ENCODE measurements at regions not wholly inside any gene's neighbourhood (a gene's known extent, or its start where the extent isn't known, plus 50 kb on each side); places are given as distances from the start of the nearest gene placed in this dataset.

DNA sequence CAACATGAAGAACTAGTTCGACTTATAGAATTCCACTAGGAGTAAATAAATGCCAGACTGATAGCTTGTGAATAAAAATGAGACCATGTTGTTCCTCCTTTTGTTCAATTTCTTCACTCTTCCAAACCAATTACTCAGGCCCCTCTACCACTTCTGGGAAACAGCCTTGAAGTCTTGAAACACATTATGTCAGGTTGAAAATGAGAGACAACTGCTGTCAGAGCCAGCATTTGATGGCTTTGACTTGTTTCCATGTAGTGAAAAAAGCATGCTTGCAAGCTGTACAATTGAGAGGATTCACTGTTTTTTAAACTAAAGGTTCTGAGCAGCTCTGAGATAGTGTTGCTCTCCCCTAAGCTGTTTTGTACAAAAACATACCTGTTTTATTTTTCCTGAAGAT, 337.1 kb upstream of the SGCD start:
- no peak for DNase-seq
- ATAC-seq: no peak
- 69 to 89% (median 83%) methylated on average over 1 of the region's 1 CpG for WGBS, 3 donors
- no peaks in the 10 kb centered on the region for H3K9me3 ChIP-seq
- no peak overlapping the region for H3K4me3 ChIP-seq
- H3K4me1 ChIP-seq: no peaks in the 10 kb centered on the region
- intact Hi-C loops (cut with DNase I): no loop called here
- no peak overlapping the region for H3K27ac ChIP-seq
- no peaks in the 10 kb centered on the region for H3K27me3 ChIP-seq (ENCODE audit: insufficient read depth in 3 of 3, low read length in 2 of 3)
- TF ChIP-seq, protein P1, sequence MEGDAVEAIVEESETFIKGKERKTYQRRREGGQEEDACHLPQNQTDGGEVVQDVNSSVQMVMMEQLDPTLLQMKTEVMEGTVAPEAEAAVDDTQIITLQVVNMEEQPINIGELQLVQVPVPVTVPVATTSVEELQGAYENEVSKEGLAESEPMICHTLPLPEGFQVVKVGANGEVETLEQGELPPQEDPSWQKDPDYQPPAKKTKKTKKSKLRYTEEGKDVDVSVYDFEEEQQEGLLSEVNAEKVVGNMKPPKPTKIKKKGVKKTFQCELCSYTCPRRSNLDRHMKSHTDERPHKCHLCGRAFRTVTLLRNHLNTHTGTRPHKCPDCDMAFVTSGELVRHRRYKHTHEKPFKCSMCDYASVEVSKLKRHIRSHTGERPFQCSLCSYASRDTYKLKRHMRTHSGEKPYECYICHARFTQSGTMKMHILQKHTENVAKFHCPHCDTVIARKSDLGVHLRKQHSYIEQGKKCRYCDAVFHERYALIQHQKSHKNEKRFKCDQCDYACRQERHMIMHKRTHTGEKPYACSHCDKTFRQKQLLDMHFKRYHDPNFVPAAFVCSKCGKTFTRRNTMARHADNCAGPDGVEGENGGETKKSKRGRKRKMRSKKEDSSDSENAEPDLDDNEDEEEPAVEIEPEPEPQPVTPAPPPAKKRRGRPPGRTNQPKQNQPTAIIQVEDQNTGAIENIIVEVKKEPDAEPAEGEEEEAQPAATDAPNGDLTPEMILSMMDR (IDR thresholded peaks at IDR 0.05): no peak
- no peaks in the 10 kb centered on the region for H3K36me3 ChIP-seq (ENCODE audit: insufficient read depth in 1 of 2, low read depth in 1 of 2)

DNA sequence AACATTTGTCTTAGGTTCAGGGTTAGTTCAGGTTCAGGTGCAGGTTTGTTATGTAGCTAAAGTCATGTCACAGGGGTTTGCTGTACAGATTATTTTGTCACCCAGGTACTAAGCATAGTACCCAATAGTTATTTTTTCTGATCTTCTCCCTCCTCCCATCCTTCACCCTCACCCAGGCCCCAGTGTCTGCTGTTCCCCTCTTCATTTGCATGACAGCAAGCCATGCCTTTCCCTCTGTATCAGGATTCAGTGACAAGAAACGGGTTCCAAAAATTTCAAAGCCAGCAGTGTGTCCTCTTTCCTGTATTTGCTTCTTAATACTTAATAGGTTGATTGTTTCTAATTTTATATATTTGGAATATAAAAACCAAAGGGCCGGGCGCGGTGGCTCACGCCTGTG, 330.8 kb upstream of the SGCD start:
- H3K9me3 ChIP-seq: no peaks in the 10 kb centered on the region
- no peak overlapping the region for H3K27ac ChIP-seq
- H3K4me3 ChIP-seq: no peak overlapping the region
- no peaks in the 10 kb centered on the region for H3K36me3 ChIP-seq (ENCODE audit: insufficient read depth in 1 of 2, low read depth in 1 of 2)
- DNase-seq (no peak), ATAC-seq (no peak)
- TF ChIP-seq, protein P1 (IDR thresholded peaks at IDR 0.05): no peak
- H3K4me1 ChIP-seq: no peaks in the 10 kb centered on the region
- 91 to 92% (median 91%) methylated on average over 5 of the region's 5 CpGs for WGBS, 3 donors
- no peaks in the 10 kb centered on the region for H3K27me3 ChIP-seq (ENCODE audit: insufficient read depth in 3 of 3, low read length in 2 of 3)
- intact Hi-C loops (cut with DNase I): no loop called here

DNA sequence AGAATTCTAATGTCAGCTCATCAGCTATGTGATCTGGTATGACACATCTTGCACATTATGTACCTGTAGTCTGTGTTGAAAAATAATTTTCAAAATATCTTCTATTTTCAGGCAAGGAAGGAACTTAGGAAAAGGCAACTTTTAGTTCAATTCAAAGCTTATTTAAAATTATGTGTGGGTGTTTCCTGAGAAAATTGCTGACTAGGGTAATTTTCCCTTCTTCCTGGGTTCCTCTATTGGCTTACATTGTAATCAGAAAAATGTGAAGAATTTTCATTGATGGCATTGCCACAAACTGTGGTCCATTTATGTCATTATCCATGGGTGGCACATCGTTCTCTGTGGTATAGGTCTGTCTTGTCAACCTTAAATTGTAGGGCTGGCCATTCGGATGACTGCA, 328.7 kb upstream of the SGCD start:
- Histone ChIP-seq H3K36me3 (ENCODE audit: insufficient read depth in 1 of 2, low read depth in 1 of 2) (no peaks in the 10 kb centered on the region), H3K4me1 (no peaks in the 10 kb centered on the region), H3K27me3 (ENCODE audit: insufficient read depth in 3 of 3, low read length in 2 of 3) (no peaks in the 10 kb centered on the region), H3K9me3 (no peaks in the 10 kb centered on the region), H3K27ac (no peak overlapping the region), H3K4me3 (no peak overlapping the region)
- TF ChIP-seq, protein P1 (IDR thresholded peaks at IDR 0.05): no peak
- DNase-seq: no peak
- WGBS, 3 donors: 74 to 81% (median 75%) methylated on average over 2 of the region's 2 CpGs
- ATAC-seq: no peak
- intact Hi-C loops (cut with DNase I): no loop called here

DNA sequence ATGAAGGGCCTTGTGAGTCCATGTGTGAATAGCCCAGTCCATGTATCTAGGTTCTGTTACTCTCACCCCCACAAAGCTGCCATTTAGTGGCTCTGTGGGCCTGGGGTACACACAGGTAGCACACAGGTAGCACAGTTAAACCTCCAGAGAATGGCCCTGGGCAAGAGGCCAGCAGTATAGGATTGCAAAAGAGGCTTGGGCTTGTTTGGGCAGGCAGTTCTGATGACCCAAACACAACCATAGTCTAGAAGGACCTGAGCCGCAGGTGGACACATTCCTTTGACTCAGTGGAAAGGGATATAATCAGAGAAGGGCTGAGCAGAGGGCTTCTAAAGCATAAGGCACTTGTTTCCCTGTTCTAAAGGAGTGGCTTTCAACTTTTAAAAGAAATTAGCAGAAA, 326.8 kb upstream of the SGCD start:
- ATAC-seq: no peak
- TF ChIP-seq, protein P1 (IDR thresholded peaks at IDR 0.05): no peak
- Histone ChIP-seq H3K27ac (no peak overlapping the region), H3K4me1 (peaks cover 6% of the 10 kb centered on the region), H3K9me3 (no peaks in the 10 kb centered on the region), H3K36me3 (ENCODE audit: insufficient read depth in 1 of 2, low read depth in 1 of 2) (no peaks in the 10 kb centered on the region), H3K27me3 (ENCODE audit: insufficient read depth in 3 of 3, low read length in 2 of 3) (no peaks in the 10 kb centered on the region), H3K4me3 (no peak overlapping the region)
- WGBS, 3 donors: 95 to 97% (median 96%) methylated on average over 1 of the region's 1 CpG
- DNase-seq: no peak
- intact Hi-C loops (cut with DNase I): no loop called here

DNA sequence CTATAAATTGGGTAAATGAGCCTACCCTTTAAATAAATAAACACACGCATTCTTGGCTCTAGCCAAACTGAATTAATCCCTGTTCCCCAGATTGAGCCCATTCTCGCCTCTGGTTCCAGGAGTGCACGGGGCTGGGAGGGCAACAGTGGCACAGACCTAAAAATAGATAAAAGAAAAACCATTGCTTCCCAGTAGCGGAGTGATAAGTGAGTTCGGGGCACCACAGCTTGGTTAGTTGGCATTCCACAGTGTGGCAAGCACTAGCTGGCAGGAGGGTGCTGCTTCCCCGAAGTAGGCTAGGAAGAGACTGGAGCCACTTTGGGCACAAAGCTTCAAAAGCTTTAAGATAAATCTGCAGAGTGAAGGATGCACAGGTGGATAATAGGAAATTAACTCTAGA, 322.2 kb upstream of the SGCD start:
- intact Hi-C loops (cut with DNase I): no loop called here
- peak in 3 of 4 donors; percentile 42 to 74 (median 61) for ATAC-seq
- 29 to 52% (median 37%) methylated on average over 6 of the region's 6 CpGs for WGBS, 3 donors
- Histone ChIP-seq H3K9me3 (no peaks in the 10 kb centered on the region), H3K27ac (no peak overlapping the region), H3K36me3 (ENCODE audit: insufficient read depth in 1 of 2, low read depth in 1 of 2) (no peaks in the 10 kb centered on the region), H3K4me1 (peaks cover 12% of the 10 kb centered on the region), H3K27me3 (ENCODE audit: insufficient read depth in 3 of 3, low read length in 2 of 3) (no peaks in the 10 kb centered on the region), H3K4me3 (peak overlapping the region; percentile 19)
- DNase-seq: no peak
- TF ChIP-seq, protein P1 (IDR thresholded peaks at IDR 0.05): no peak
